ENCODE measurements at regions not wholly inside any gene's neighbourhood (a gene's known extent, or its start where the extent isn't known, plus 50 kb on each side); places are given as distances from the start of the nearest gene placed in this dataset.

DNA sequence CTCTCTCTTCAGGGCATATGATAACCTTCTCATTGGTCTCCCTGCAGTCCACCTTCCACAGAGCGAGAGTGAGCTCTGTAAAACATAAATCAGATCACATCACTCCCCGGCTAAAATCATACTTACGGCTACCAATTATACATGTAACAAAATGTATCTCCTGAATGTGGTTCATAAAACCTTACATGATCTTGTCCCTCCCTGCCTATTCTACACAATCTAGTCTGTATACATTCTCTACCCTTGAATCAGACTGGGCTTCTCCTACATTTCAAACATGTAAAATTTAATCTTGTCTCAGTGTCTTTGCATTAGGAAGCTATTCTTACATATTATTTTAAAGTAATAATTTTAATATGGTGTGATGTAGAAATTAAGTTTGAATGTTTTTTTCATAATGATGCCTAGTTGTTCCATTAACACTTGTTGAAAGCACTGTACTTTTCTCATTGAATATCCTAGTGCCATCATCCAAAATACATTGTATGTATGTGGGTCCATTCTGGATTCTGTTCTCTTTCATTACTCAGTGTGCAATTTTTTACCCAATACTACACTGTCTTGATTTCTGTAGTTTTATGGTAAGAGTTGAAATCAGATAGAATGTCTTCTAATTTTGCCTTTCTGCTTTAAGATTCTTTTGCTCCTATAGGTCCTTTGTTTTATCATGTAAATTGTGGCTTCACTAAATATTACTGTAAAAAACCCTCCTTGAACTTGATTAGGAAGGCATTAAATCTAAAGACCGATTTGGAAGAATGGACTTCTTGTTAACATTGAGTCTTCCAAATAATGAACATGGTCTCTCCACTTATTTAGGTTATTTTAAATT is 403.3 kb upstream of the EPHA7 start:
- no peaks in the 10 kb centered on the region for H3K27me3 ChIP-seq
- intact Hi-C loops (cut with DNase I), result no loop called here
- no peaks in the 10 kb centered on the region for H3K9me3 ChIP-seq
- H3K36me3 ChIP-seq, result no peaks in the 10 kb centered on the region
- TF ChIP-seq, protein P1, sequence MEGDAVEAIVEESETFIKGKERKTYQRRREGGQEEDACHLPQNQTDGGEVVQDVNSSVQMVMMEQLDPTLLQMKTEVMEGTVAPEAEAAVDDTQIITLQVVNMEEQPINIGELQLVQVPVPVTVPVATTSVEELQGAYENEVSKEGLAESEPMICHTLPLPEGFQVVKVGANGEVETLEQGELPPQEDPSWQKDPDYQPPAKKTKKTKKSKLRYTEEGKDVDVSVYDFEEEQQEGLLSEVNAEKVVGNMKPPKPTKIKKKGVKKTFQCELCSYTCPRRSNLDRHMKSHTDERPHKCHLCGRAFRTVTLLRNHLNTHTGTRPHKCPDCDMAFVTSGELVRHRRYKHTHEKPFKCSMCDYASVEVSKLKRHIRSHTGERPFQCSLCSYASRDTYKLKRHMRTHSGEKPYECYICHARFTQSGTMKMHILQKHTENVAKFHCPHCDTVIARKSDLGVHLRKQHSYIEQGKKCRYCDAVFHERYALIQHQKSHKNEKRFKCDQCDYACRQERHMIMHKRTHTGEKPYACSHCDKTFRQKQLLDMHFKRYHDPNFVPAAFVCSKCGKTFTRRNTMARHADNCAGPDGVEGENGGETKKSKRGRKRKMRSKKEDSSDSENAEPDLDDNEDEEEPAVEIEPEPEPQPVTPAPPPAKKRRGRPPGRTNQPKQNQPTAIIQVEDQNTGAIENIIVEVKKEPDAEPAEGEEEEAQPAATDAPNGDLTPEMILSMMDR (IDR thresholded peaks at IDR 0.05), result no peak
- no peaks in the 10 kb centered on the region for H3K4me1 ChIP-seq
- DNase-seq (ENCODE audit: low spot score in 2 of 2), result no peak
- H3K27ac ChIP-seq, result no peak overlapping the region
- no peak overlapping the region for H3K4me3 ChIP-seq

DNA sequence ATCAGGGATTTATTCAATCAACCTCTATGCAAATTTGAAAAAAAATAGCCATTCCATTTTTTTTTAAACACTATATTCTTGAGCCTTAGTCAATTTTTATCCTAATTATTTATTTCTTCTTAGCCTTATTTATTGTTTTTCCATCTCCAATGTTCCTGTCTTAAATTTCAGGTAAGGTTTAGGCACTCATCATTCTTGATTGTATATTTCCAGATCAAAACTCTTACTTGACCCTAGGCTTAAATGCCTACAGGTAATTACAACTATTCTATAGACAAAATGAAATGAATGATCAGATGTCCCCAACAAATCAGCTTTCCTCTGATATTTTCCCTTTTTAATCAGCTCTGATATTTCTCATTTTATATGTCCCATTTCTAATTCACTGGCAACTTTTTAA is 402.6 kb upstream of the EPHA7 start:
- Histone ChIP-seq H3K27me3 (no peaks in the 10 kb centered on the region), H3K4me3 (no peak overlapping the region), H3K36me3 (no peaks in the 10 kb centered on the region), H3K27ac (no peak overlapping the region), H3K4me1 (no peaks in the 10 kb centered on the region), H3K9me3 (no peaks in the 10 kb centered on the region)
- TF ChIP-seq, protein P1 (IDR thresholded peaks at IDR 0.05), result no peak
- no peak for DNase-seq (ENCODE audit: low spot score in 2 of 2)
- intact Hi-C loops (cut with DNase I), result no loop called here

DNA sequence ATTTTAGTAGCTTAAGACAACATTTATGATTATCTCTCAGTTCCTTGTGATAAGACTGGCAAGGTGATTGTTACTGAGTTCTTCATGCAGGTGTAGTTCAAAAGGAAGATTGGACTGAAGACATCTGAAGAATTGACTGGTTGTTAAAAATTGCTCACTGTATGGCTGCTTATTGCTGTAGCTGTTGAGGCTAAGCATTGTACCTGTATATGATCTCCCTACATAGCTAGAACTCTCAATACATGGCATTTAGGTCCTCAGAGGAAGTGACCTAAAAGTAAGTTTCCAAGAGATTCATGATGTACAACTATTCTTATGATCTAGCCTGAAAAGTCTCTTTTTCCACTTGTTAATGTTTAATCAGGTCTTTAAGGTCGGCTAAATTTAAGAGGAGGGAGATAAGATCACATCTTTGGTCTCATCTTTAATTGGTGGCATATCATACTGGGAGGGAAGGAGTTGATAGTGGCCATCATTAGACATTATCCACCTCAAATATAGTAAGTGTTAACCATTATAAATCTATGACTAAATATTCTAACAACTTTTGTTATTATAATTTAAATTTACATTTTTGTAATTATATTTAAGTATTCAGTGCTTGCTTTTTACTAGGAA is 401.2 kb upstream of the EPHA7 start:
- intact Hi-C loops (cut with DNase I), result no loop called here
- TF ChIP-seq, protein P1 (IDR thresholded peaks at IDR 0.05), result no peak
- DNase-seq (ENCODE audit: low spot score in 2 of 2), result no peak

DNA sequence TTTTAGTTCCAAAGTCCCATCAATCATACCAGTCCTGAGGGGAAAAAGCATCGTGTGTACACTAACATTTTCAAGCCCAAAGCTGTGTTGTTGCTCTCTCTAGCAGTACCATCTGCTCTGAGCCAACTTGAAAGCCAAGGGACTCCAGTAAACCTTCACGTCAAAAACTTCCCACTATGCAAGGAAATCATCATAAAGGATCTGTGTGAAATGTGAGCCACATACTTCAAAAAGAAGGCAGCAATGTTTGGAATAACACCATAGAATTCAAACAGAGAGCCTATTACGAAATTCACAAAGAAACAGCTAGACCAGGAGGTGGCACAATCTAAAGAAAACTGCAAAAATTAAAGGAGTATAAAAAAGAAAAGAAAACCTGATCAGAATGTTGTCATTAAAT is 399.8 kb upstream of the EPHA7 start:
- no peaks in the 10 kb centered on the region for H3K9me3 ChIP-seq
- H3K27me3 ChIP-seq, result no peaks in the 10 kb centered on the region
- H3K4me3 ChIP-seq, result no peak overlapping the region
- no peak for DNase-seq (ENCODE audit: low spot score in 2 of 2)
- no peak overlapping the region for H3K27ac ChIP-seq
- TF ChIP-seq, protein P1 (IDR thresholded peaks at IDR 0.05), result no peak
- intact Hi-C loops (cut with DNase I), result no loop called here
- no peaks in the 10 kb centered on the region for H3K36me3 ChIP-seq
- H3K4me1 ChIP-seq, result no peaks in the 10 kb centered on the region

More for the DNA sequence above, 401.2 kb upstream of the EPHA7 start:
- H3K27me3 ChIP-seq, result no peaks in the 10 kb centered on the region
- H3K4me3 ChIP-seq, result no peak overlapping the region
- H3K36me3 ChIP-seq, result no peaks in the 10 kb centered on the region
- no peaks in the 10 kb centered on the region for H3K9me3 ChIP-seq
- no peaks in the 10 kb centered on the region for H3K4me1 ChIP-seq
- H3K27ac ChIP-seq, result no peak overlapping the region

DNA sequence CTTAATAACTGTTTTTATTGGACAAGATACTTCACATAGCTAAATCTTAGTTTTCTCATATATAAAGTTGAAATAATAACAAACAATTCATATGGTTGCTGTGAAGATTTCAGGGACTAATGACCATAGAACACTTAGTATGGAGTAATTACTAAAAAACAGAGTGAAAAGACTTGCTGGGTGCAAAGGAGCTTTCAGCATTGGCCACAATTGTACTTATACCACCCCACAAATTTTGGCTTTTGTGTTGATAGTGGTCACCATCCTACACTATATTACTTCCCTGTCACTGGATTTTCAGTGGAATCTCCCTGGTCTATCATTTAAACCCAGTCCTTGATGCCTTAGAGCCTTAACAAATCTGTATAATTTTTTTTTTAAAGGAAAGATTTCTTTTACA is 398.6 kb upstream of the EPHA7 start:
- Histone ChIP-seq H3K4me1 (no peaks in the 10 kb centered on the region), H3K36me3 (no peaks in the 10 kb centered on the region), H3K27ac (no peak overlapping the region), H3K9me3 (no peaks in the 10 kb centered on the region), H3K4me3 (no peak overlapping the region), H3K27me3 (no peaks in the 10 kb centered on the region)
- no peak for DNase-seq (ENCODE audit: low spot score in 2 of 2)
- intact Hi-C loops (cut with DNase I), result no loop called here
- TF ChIP-seq, protein P1 (IDR thresholded peaks at IDR 0.05), result no peak

Data from ascending aorta (tissue), 2 donors.